ENCODE measurements at regions not wholly inside any gene's neighbourhood (a gene's known extent, or its start where the extent isn't known, plus 50 kb on each side); places are given as distances from the start of the nearest gene placed in this dataset.

DNA sequence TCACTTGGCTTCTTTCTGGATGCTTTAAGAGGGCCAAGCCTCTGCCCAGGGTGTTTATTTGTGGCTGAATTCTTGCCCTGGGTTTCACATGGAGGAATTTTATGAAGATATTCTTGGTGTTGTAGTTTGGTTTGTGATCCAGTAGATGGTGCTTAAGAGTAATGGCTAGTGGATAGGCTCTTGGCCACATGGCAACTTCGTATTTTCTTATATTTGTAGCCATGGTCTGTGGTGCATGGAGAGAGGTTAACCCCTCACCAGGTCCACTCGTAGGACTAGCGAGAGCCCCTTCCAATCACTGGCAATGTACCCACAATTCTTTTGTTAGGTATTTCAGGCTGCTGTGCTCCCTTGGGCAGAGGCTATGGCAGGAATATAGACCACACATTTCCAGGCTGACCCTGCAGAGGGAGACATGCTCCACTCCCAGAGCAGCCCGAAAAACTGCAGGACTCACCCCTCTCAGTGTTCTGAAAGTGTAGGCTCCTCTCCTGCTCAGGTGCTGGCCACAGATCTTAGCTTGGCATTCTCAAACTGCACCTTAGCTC is 582.1 kb upstream of the SETBP1 start:
- H3K27ac ChIP-seq (ENCODE audit: low read depth, low read length) = no peak overlapping the region
- H2BK120ac ChIP-seq (ENCODE audit: insufficient read depth, low read length, poor library complexity) = no peak overlapping the region
- no peaks in the 10 kb centered on the region for H3K36me3 ChIP-seq (ENCODE audit: control insufficient read depth in 1 of 2, insufficient read depth in 2 of 2, low read length in 2 of 2)
- no peak overlapping the region for H4K8ac ChIP-seq (ENCODE audit: low read depth, low read length)
- H3K79me2 ChIP-seq (ENCODE audit: control insufficient read depth, insufficient read depth, low read length, poor library complexity) = no peaks in the 10 kb centered on the region
- H4K91ac ChIP-seq (ENCODE audit: low read depth, low read length) = no peak overlapping the region
- H3K9me3 ChIP-seq (ENCODE audit: insufficient read depth, low read depth, low read length) = peaks cover 12% of the 10 kb centered on the region
- no peak overlapping the region for H3K9ac ChIP-seq (ENCODE audit: low read length)
- H3K14ac ChIP-seq (ENCODE audit: low read length) = no peak overlapping the region
- no peaks in the 10 kb centered on the region for H3K79me1 ChIP-seq (ENCODE audit: low read length)
- H3K18ac ChIP-seq (ENCODE audit: low read length) = no peak overlapping the region
- no peak overlapping the region for H3K4ac ChIP-seq (ENCODE audit: low read depth, low read length)
- H2AFZ ChIP-seq (ENCODE audit: insufficient read depth, low read length, poor library complexity) = peak overlapping the region; percentile 77
- no CpG with 5 or more reads among the region's 4 CpGs for WGBS (ENCODE audit: extremely low coverage, insufficient coverage, insufficient read length)
- H4K12ac ChIP-seq (ENCODE audit: low read depth, low read length) = no peak overlapping the region
- no peaks in the 10 kb centered on the region for H3K27me3 ChIP-seq (ENCODE audit: insufficient read depth, low read length)
- peak; percentile 4 to 53 for DNase-seq
- no peaks in the 10 kb centered on the region for H3K4me1 ChIP-seq (ENCODE audit: control insufficient read depth in 1 of 2, insufficient read depth in 2 of 2, low read length in 2 of 2)
- H2AK5ac ChIP-seq (ENCODE audit: low read length) = no peak overlapping the region
- no peak overlapping the region for H3K4me2 ChIP-seq (ENCODE audit: low read length)
- no peak overlapping the region for H2BK12ac ChIP-seq (ENCODE audit: low read length)
- no peak overlapping the region for H3K23ac ChIP-seq (ENCODE audit: low read length)
- no peak overlapping the region for H2BK5ac ChIP-seq (ENCODE audit: low read depth, low read length, poor library complexity)
- no peak overlapping the region for H3K4me3 ChIP-seq (ENCODE audit: low read depth, low read length)

DNA sequence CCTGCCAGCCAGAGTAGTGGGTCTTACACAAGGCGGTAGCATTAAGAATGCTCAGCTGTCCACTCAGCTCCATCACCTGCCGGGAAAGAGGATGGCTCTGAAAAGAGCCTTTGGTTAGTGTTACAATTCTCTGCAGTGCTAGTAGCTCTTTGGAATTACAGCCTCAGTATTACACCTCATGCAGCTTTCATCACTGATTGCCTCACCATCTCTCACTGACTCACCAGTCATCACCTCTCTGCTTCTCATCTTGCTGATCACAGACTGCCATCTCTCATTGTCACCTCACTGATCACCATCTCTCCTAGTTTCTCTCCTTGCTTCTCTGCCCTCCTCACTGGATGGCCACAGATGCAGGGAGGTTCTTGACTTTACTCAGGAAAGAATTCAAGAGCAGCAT is 573.5 kb upstream of the SETBP1 start:
- WGBS (ENCODE audit: extremely low coverage, insufficient coverage, insufficient read length) = no CpG with 5 or more reads among the region's 2 CpGs
- Histone ChIP-seq H2BK12ac (ENCODE audit: low read length) (no peak overlapping the region), H3K27ac (ENCODE audit: low read depth, low read length) (no peak overlapping the region), H2AK5ac (ENCODE audit: low read length) (no peak overlapping the region), H3K79me1 (ENCODE audit: low read length) (peaks cover 1% of the 10 kb centered on the region), H3K79me2 (ENCODE audit: control insufficient read depth, insufficient read depth, low read length, poor library complexity) (no peaks in the 10 kb centered on the region), H3K23ac (ENCODE audit: low read length) (no peak overlapping the region), H3K4me2 (ENCODE audit: low read length) (no peak overlapping the region), H3K9ac (ENCODE audit: low read length) (no peak overlapping the region), H4K8ac (ENCODE audit: low read depth, low read length) (no peak overlapping the region), H2AFZ (ENCODE audit: insufficient read depth, low read length, poor library complexity) (no peak overlapping the region), H3K9me3 (ENCODE audit: insufficient read depth, low read depth, low read length) (no peaks in the 10 kb centered on the region), H4K12ac (ENCODE audit: low read depth, low read length) (no peak overlapping the region), H3K4me3 (ENCODE audit: low read depth, low read length) (no peak overlapping the region), H2BK120ac (ENCODE audit: insufficient read depth, low read length, poor library complexity) (no peak overlapping the region), H3K4ac (ENCODE audit: low read depth, low read length) (no peak overlapping the region), H2BK5ac (ENCODE audit: low read depth, low read length, poor library complexity) (no peak overlapping the region), H3K27me3 (ENCODE audit: insufficient read depth, low read length) (no peaks in the 10 kb centered on the region), H3K36me3 (ENCODE audit: control insufficient read depth in 1 of 2, insufficient read depth in 2 of 2, low read length in 2 of 2) (no peaks in the 10 kb centered on the region), H4K91ac (ENCODE audit: low read depth, low read length) (no peak overlapping the region), H3K4me1 (ENCODE audit: control insufficient read depth in 1 of 2, insufficient read depth in 2 of 2, low read length in 2 of 2) (no peaks in the 10 kb centered on the region), H3K18ac (ENCODE audit: low read length) (no peak overlapping the region), H3K14ac (ENCODE audit: low read length) (no peak overlapping the region)
- DNase-seq = peak; percentile 38 to 55

- Histone ChIP-seq H3K79me1 (ENCODE audit: low read length) (no peaks in the 10 kb centered on the region), H3K4me2 (ENCODE audit: low read length) (no peak overlapping the region), H3K4me3 (ENCODE audit: low read depth, low read length) (no peak overlapping the region), H3K79me2 (ENCODE audit: control insufficient read depth, insufficient read depth, low read length, poor library complexity) (no peaks in the 10 kb centered on the region), H2AK5ac (ENCODE audit: low read length) (no peak overlapping the region), H2BK12ac (ENCODE audit: low read length) (no peak overlapping the region), H2BK120ac (ENCODE audit: insufficient read depth, low read length, poor library complexity) (no peak overlapping the region), H4K8ac (ENCODE audit: low read depth, low read length) (no peak overlapping the region), H4K12ac (ENCODE audit: low read depth, low read length) (no peak overlapping the region), H4K91ac (ENCODE audit: low read depth, low read length) (no peak overlapping the region), H3K23ac (ENCODE audit: low read length) (no peak overlapping the region), H2AFZ (ENCODE audit: insufficient read depth, low read length, poor library complexity) (no peak overlapping the region), H3K4me1 (ENCODE audit: control insufficient read depth in 1 of 2, insufficient read depth in 2 of 2, low read length in 2 of 2) (no peaks in the 10 kb centered on the region), H2BK5ac (ENCODE audit: low read depth, low read length, poor library complexity) (no peak overlapping the region), H3K27me3 (ENCODE audit: insufficient read depth, low read length) (no peaks in the 10 kb centered on the region), H3K18ac (ENCODE audit: low read length) (no peak overlapping the region), H3K27ac (ENCODE audit: low read depth, low read length) (no peak overlapping the region), H3K14ac (ENCODE audit: low read length) (no peak overlapping the region), H3K9ac (ENCODE audit: low read length) (no peak overlapping the region), H3K36me3 (ENCODE audit: control insufficient read depth in 1 of 2, insufficient read depth in 2 of 2, low read length in 2 of 2) (no peaks in the 10 kb centered on the region), H3K4ac (ENCODE audit: low read depth, low read length) (no peak overlapping the region), H3K9me3 (ENCODE audit: insufficient read depth, low read depth, low read length) (no peaks in the 10 kb centered on the region)
- no peak for DNase-seq
These were observed 569.4 kb upstream of the SETBP1 start for GRCh38 chr18:44111337-44111736.

- Histone ChIP-seq H3K36me3 (ENCODE audit: control insufficient read depth in 1 of 2, insufficient read depth in 2 of 2, low read length in 2 of 2) (no peaks in the 10 kb centered on the region), H2BK120ac (ENCODE audit: insufficient read depth, low read length, poor library complexity) (no peak overlapping the region), H4K12ac (ENCODE audit: low read depth, low read length) (no peak overlapping the region), H2AK5ac (ENCODE audit: low read length) (no peak overlapping the region), H3K79me1 (ENCODE audit: low read length) (no peaks in the 10 kb centered on the region), H3K9me3 (ENCODE audit: insufficient read depth, low read depth, low read length) (no peaks in the 10 kb centered on the region), H3K27me3 (ENCODE audit: insufficient read depth, low read length) (no peaks in the 10 kb centered on the region), H3K14ac (ENCODE audit: low read length) (no peak overlapping the region), H3K23ac (ENCODE audit: low read length) (no peak overlapping the region), H3K9ac (ENCODE audit: low read length) (no peak overlapping the region), H4K91ac (ENCODE audit: low read depth, low read length) (no peak overlapping the region), H3K79me2 (ENCODE audit: control insufficient read depth, insufficient read depth, low read length, poor library complexity) (no peaks in the 10 kb centered on the region), H3K4ac (ENCODE audit: low read depth, low read length) (no peak overlapping the region), H4K8ac (ENCODE audit: low read depth, low read length) (no peak overlapping the region), H2AFZ (ENCODE audit: insufficient read depth, low read length, poor library complexity) (no peak overlapping the region), H2BK5ac (ENCODE audit: low read depth, low read length, poor library complexity) (no peak overlapping the region), H3K4me1 (ENCODE audit: control insufficient read depth in 1 of 2, insufficient read depth in 2 of 2, low read length in 2 of 2) (no peaks in the 10 kb centered on the region), H3K4me2 (ENCODE audit: low read length) (no peak overlapping the region), H3K27ac (ENCODE audit: low read depth, low read length) (no peak overlapping the region), H3K18ac (ENCODE audit: low read length) (no peak overlapping the region), H2BK12ac (ENCODE audit: low read length) (no peak overlapping the region), H3K4me3 (ENCODE audit: low read depth, low read length) (no peak overlapping the region)
- no peak for DNase-seq
These were observed 562.9 kb upstream of the SETBP1 start for GRCh38 chr18:44117821-44118220.

Data from trophoblast cell (in vitro differentiated cells and primary cell).